ENCODE measurements at regions not wholly inside any gene's neighbourhood (a gene's known extent, or its start where the extent isn't known, plus 50 kb on each side); places are given as distances from the start of the nearest gene placed in this dataset.

DNA sequence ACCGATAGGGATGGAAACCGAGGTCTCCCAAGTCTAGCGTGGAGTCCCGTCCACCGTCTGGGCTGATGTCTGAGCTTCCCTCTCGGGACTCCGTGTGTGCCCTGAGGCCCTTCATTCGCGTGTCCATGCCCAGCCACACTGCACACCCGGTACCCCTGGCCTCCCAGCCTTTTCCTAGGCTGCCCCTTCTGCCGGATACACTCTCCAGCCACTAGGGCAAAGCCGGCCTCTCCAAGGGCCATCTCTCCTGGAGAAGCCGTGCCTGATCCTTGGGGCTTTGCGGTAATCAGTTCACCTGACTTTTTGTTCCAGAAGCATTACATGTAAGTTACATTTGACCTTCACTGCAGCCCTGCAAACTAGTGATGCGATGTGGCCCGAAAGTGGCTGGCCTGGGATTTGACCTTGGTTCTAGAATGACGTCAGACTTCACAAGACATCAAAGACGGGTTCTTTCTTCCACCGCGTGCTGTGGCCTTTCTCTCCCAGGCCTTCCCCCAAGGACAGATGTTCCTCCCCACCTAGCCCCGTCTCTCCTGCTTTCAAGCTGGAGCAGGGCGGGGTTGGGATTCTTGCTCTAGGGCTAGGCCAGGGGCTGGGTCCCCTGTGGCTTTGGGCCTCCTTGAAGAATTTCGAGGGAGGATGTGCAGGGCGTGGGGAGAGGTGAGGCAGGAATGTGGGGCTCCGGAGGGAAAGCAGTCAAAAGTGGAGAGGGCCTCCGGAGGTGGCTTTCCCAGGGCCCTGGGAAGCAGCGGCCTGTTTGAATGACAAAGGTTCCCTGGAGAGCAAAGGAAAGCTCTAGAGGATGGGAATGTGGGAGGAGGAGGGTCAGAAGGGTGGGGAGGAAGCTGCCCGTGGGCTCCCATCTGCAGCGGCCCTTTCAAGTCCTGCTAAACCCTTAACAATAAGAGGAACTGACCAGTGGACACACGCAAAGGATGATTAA, 49.7 kb upstream of the SLC2A1 start (continued):
- TF ChIP-seq, protein P1, sequence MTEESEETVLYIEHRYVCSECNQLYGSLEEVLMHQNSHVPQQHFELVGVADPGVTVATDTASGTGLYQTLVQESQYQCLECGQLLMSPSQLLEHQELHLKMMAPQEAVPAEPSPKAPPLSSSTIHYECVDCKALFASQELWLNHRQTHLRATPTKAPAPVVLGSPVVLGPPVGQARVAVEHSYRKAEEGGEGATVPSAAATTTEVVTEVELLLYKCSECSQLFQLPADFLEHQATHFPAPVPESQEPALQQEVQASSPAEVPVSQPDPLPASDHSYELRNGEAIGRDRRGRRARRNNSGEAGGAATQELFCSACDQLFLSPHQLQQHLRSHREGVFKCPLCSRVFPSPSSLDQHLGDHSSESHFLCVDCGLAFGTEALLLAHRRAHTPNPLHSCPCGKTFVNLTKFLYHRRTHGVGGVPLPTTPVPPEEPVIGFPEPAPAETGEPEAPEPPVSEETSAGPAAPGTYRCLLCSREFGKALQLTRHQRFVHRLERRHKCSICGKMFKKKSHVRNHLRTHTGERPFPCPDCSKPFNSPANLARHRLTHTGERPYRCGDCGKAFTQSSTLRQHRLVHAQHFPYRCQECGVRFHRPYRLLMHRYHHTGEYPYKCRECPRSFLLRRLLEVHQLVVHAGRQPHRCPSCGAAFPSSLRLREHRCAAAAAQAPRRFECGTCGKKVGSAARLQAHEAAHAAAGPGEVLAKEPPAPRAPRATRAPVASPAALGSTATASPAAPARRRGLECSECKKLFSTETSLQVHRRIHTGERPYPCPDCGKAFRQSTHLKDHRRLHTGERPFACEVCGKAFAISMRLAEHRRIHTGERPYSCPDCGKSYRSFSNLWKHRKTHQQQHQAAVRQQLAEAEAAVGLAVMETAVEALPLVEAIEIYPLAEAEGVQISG (CRISPR knock-in tag; IDR thresholded peaks at IDR 0.05): no peak
- TF ChIP-seq THAP11 (CRISPR knock-in tag; IDR thresholded peaks at IDR 0.05): no peak; the same call in 1 of the 2 replicates
- no peak for TF ChIP-seq RAD51 (IDR thresholded peaks at IDR 0.05; ENCODE audit: borderline replicate concordance)
- no peak for TF ChIP-seq ZNF703 (CRISPR knock-in tag; IDR thresholded peaks at IDR 0.05; ENCODE audit: borderline replicate concordance)
- no peak for TF ChIP-seq BATF2 (CRISPR knock-in tag; IDR thresholded peaks at IDR 0.05)
- TF ChIP-seq, protein P2, sequence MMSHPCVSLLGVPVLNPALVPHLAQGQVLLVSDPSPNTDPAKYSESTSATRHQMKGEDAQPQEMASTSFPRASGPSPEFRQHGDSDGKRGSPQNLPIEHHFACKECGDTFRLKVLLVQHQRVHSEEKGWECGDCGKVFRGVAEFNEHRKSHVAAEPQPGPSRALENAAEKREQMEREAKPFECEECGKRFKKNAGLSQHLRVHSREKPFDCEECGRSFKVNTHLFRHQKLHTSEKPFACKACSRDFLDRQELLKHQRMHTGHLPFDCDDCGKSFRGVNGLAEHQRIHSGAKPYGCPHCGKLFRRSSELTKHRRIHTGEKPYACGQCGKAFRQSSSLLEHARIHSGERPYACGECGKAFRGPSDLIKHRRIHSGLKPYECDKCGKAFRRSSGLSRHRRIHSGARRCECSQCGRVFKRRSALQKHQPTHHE (CRISPR knock-in tag; IDR thresholded peaks at IDR 0.05; ENCODE audit: borderline replicate concordance): no peak
- 0 out of 2 replicates have a peak, but pooled peaks have one; percentile 22 for TF ChIP-seq ZNF614 (CRISPR knock-in tag; IDR thresholded peaks at IDR 0.05; ENCODE audit: borderline replicate concordance)
- TF ChIP-seq FOXK1 (CRISPR knock-in tag; IDR thresholded peaks at IDR 0.05; ENCODE audit: borderline replicate concordance, low read depth): no peak
- no peak for TF ChIP-seq ZSCAN31 (CRISPR knock-in tag; IDR thresholded peaks at IDR 0.05; ENCODE audit: low read depth)
- no peak for TF ChIP-seq U2AF1 (optimal IDR thresholded peaks at IDR 0.05; ENCODE audit: low read depth, low read length)
- no peak for TF ChIP-seq RFXANK (CRISPR knock-in tag; IDR thresholded peaks at IDR 0.05)
- TF ChIP-seq HNRNPLL (IDR thresholded peaks at IDR 0.05; ENCODE audit: low read depth, low read length, poor library complexity, severe bottlenecking): no peak
- TF ChIP-seq, protein P3, sequence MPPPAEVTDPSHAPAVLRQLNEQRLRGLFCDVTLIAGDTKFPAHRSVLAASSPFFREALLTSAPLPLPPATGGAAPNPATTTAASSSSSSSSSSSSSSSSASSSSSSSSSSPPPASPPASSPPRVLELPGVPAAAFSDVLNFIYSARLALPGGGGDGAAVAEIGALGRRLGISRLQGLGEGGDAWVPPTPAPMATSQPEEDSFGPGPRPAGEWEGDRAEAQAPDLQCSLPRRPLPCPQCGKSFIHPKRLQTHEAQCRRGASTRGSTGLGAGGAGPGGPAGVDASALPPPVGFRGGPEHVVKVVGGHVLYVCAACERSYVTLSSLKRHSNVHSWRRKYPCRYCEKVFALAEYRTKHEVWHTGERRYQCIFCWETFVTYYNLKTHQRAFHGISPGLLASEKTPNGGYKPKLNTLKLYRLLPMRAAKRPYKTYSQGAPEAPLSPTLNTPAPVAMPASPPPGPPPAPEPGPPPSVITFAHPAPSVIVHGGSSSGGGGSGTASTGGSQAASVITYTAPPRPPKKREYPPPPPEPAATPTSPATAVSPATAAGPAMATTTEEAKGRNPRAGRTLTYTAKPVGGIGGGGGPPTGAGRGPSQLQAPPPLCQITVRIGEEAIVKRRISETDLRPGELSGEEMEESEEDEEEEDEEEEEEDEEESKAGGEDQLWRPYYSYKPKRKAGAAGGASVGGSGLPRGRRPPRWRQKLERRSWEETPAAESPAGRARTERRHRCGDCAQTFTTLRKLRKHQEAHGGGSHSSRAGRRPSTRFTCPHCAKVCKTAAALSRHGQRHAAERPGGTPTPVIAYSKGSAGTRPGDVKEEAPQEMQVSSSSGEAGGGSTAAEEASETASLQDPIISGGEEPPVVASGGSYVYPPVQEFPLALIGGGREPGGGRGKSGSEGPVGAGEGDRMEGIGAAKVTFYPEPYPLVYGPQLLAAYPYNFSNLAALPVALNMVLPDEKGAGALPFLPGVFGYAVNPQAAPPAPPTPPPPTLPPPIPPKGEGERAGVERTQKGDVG (CRISPR knock-in tag; IDR thresholded peaks at IDR 0.05; ENCODE audit: borderline replicate concordance): no peak
- TF ChIP-seq MZF1 (CRISPR knock-in tag; IDR thresholded peaks at IDR 0.05; ENCODE audit: borderline replicate concordance): no peak
- TF ChIP-seq JARID2 (CRISPR knock-in tag; IDR thresholded peaks at IDR 0.05; ENCODE audit: insufficient replicate concordance): no peak
- TF ChIP-seq HNRNPH1 (optimal IDR thresholded peaks at IDR 0.05; ENCODE audit: low read depth, low read length): no peak
- TF ChIP-seq NFIC (IDR thresholded peaks at IDR 0.05; ENCODE audit: low read length): peak; percentile 62; the same call in 1 of the 2 replicates
- TF ChIP-seq TIGD3 (CRISPR knock-in tag; IDR thresholded peaks at IDR 0.05; ENCODE audit: borderline replicate concordance): no peak
- no peak for TF ChIP-seq GABPB1 (CRISPR knock-in tag; IDR thresholded peaks at IDR 0.05)

Data from HepG2 (cell line).